Psoas muscle (tissue), 7 donors: ENCODE measurements at regions not wholly inside any gene's neighbourhood (a gene's known extent, or its start where the extent isn't known, plus 50 kb on each side); places are given as distances from the start of the nearest gene placed in this dataset.

Experiments used
- ATAC-seq, 4 donors: fragments of 200-7000 bp; cut with Tn5 transposase; one replicate each; pipeline ENCODE4 v1.9.1; 2020; ENCODE audit warnings: moderate library complexity in 3 of 4, mild to moderate bottlenecking in 2 of 4
- DNase-seq, 2 donors: peaks; one replicate each; pipeline ENCODE4 v3.0.0-alpha.2; 2020
- H3K27ac ChIP-seq: fragments of 200-600 bp; one replicate; pipeline ENCODE4 v1.8.0; 2022
- H3K27me3 ChIP-seq, 3 donors: fragments of 200-600 bp in 1 of 3; one replicate each; pipeline versions ENCODE4 v1.6.1 to v1.8.0; 2013 to 2022; ENCODE audit warnings: low read length in 2 of 3, mild to moderate bottlenecking in 2 of 3, moderate library complexity in 1 of 3; ENCODE audit not compliant: insufficient read depth in 3 of 3
- H3K36me3 ChIP-seq, 2 donors: fragments of 200-600 bp in 1 of 2; one replicate each; pipeline versions ENCODE4 v1.6.1 to v1.8.0; 2013 to 2022; ENCODE audit warnings: low read depth in 1 of 2, mild to moderate bottlenecking in 1 of 2, moderate library complexity in 1 of 2; ENCODE audit not compliant: insufficient read depth in 1 of 2
- H3K4me1 ChIP-seq: fragments of 200-600 bp; one replicate; pipeline ENCODE4 v1.8.0; 2022
- H3K4me3 ChIP-seq: fragments of 200-600 bp; one replicate; pipeline ENCODE4 v1.8.0; 2022; ENCODE audit warnings: mild to moderate bottlenecking
- H3K9me3 ChIP-seq: fragments of 200-600 bp; one replicate; pipeline ENCODE4 v1.8.0; 2022
- WGBS, 3 donors: extraction: QIAGEN DNeasy Blood & Tissue Kit; methylation state at CpG; one replicate each; pipeline versions ENCODE4 v1.1.6 to v1.1.7; 2013; 5-methylcytosine and 5-hydroxymethylcytosine counted together
- intact Hi-C, 2 donors: fragments of 100-400 bp; cut with DNase I; formaldehyde crosslinking; loops; one replicate each; pipeline versions ENCODE4 v1.11.0 to v1.14.2; 2022
- TF ChIP-seq, protein P1 (sequence below): fragments of 200-600 bp; IDR thresholded peaks from one replicate; pipeline ENCODE4 v1.8.0; 2022; ENCODE audit warnings: antibody characterized with exemption
- donor health status: healthy with polysubstance abuse.
- donor health status: DM: no; HTN: no; CAD: no; lungs with moderate emphysema.
- donor health status: Bipolar disorder and iron deficiency.
- donor health status: healthy.
- donor health status: DM: yes; HTN: yes; CAD: no.
- donor health status: DM: no; HTN: no; CAD: no.
- donor health status: DM: yes; HTN: yes; CAD: no.

DNA sequence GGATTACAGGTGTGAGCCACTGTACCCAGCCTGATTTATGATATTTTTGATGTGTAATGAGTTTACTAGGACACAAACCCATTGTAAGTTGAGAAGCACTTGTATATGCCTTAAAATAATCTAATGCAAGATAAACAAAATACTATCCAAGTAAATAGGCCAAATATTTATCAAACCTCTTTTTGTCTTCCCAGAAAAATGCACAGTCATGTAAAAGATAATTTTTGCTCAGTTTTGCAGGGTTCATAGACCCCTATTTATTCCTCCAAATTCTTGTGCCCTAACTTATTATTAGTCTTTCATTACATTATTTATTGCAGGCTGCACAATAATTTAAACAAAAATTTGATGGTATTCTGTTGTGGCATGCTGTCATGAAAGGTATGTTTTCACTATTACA lies 1290.7 kb downstream of the STIM2 start:
- intact Hi-C loops, result no loop called here
- ATAC-seq (no peak), DNase-seq (no peak)
- Histone ChIP-seq H3K4me1 (no peaks in the 10 kb centered on the region), H3K9me3 (no peaks in the 10 kb centered on the region), H3K27me3 (no peaks in the 10 kb centered on the region), H3K4me3 (no peak overlapping the region), H3K36me3 (no peaks in the 10 kb centered on the region), H3K27ac (no peak overlapping the region)
- TF ChIP-seq, protein P1, sequence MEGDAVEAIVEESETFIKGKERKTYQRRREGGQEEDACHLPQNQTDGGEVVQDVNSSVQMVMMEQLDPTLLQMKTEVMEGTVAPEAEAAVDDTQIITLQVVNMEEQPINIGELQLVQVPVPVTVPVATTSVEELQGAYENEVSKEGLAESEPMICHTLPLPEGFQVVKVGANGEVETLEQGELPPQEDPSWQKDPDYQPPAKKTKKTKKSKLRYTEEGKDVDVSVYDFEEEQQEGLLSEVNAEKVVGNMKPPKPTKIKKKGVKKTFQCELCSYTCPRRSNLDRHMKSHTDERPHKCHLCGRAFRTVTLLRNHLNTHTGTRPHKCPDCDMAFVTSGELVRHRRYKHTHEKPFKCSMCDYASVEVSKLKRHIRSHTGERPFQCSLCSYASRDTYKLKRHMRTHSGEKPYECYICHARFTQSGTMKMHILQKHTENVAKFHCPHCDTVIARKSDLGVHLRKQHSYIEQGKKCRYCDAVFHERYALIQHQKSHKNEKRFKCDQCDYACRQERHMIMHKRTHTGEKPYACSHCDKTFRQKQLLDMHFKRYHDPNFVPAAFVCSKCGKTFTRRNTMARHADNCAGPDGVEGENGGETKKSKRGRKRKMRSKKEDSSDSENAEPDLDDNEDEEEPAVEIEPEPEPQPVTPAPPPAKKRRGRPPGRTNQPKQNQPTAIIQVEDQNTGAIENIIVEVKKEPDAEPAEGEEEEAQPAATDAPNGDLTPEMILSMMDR, result no peak

DNA sequence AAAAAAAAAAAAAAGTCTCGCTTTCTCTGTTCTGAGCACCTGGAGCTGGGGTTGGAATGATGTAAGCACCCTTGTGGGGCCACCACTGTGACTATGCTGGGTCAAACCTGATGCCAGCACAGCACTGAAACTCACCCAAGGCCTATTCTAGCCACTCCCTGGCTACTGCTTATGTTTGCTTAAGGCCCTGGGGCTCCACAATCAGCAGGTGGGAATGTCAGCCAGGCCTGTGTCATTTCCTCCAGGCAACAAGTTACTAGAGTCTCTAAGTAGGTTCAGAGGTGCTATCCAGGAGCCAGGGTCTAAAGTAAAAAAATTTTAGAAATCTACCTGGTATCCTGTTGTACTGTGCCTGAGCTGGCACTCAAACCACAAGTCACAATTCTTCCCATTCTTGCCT lies 1306.8 kb downstream of the STIM2 start:
- ATAC-seq, result no peak
- WGBS, 3 donors, result 84 to 100% (median 94%) methylated on average over 1 of the region's 1 CpG
- Histone ChIP-seq H3K4me1 (no peaks in the 10 kb centered on the region), H3K27me3 (no peaks in the 10 kb centered on the region), H3K36me3 (no peaks in the 10 kb centered on the region), H3K4me3 (no peak overlapping the region), H3K9me3 (no peaks in the 10 kb centered on the region), H3K27ac (no peak overlapping the region)
- no peak for DNase-seq
- intact Hi-C loops, result no loop called here
- TF ChIP-seq, protein P1, result no peak

DNA sequence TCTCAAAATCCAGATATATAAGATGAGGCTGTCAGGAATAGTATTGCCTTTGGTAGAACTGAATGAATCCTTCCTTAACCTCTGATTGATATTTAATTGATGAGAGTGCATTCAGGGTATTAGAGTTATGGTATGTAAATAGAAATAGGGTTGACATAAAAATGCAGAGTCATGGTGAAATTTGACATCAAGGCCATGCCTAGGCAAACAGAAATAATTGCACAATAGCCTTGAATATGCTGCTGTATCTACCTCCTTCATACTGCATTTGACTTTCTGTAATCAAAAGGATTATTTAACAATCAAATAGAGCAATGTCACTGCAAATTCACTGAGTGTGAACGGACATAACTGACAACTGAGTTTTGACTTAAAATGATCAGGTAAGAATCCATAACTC lies 1316.3 kb downstream of the STIM2 start:
- H3K4me1 ChIP-seq, result no peaks in the 10 kb centered on the region
- H3K36me3 ChIP-seq, result no peaks in the 10 kb centered on the region
- H3K27ac ChIP-seq, result no peak overlapping the region
- TF ChIP-seq, protein P1, result no peak
- no peaks in the 10 kb centered on the region for H3K27me3 ChIP-seq
- ATAC-seq (no peak), DNase-seq (no peak)
- intact Hi-C loops, result no loop called here
- no peaks in the 10 kb centered on the region for H3K9me3 ChIP-seq
- 79 to 95% (median 94%) methylated on average over 1 of the region's 1 CpG for WGBS, 3 donors
- no peak overlapping the region for H3K4me3 ChIP-seq

DNA sequence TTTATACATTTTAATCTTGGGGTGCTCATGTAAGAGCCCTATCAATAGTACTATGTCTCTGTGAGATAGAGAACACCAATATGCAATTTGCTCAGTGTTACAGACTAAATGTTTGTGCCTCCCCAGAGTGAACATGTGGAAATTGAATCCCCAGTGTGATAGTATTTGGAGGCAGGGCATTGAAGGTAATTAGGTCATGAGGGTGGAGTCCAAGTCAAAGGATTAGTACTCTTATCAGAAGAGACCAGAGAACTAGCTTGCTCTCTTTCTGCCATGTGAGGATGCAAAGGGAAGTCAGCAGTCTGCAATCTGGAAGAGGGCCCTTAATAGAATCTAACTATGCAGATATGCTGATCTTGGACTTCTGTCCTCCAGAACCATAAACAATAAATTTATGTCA lies 1317.0 kb downstream of the STIM2 start:
- no peaks in the 10 kb centered on the region for H3K9me3 ChIP-seq
- H3K27ac ChIP-seq, result no peak overlapping the region
- H3K27me3 ChIP-seq, result no peaks in the 10 kb centered on the region
- TF ChIP-seq, protein P1, result no peak
- DNase-seq, result no peak
- no peak overlapping the region for H3K4me3 ChIP-seq
- intact Hi-C loops, result no loop called here
- no peak for ATAC-seq
- no peaks in the 10 kb centered on the region for H3K36me3 ChIP-seq
- H3K4me1 ChIP-seq, result no peaks in the 10 kb centered on the region

DNA sequence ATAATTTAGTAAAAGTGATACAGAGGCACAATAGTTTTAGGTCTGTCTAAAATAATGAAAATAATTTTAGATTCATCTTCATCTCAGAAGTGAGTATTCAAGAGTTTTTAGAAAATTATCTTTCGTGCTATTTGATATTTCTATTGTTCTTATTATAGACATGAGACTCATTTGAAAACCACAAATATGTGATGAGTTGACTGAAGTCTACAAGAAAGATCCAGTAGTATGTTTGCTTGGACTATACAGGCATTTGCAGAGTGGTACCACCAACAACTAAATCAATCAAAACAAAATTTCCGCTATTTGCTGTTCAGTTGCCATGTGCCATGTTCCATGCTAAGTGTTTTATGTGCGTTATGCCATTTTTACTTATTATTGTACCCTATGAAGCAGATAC lies 1318.5 kb downstream of the STIM2 start:
- TF ChIP-seq, protein P1, result no peak
- intact Hi-C loops, result no loop called here
- Histone ChIP-seq H3K27me3 (no peaks in the 10 kb centered on the region), H3K27ac (no peak overlapping the region), H3K9me3 (no peaks in the 10 kb centered on the region), H3K36me3 (no peaks in the 10 kb centered on the region), H3K4me3 (no peak overlapping the region), H3K4me1 (no peaks in the 10 kb centered on the region)
- DNase-seq (no peak), ATAC-seq (no peak)
- WGBS, 3 donors, result 90 to 95% (median 90%) methylated on average over 3 of the region's 3 CpGs
